ENCODE measurements at regions not wholly inside any gene's neighbourhood (a gene's known extent, or its start where the extent isn't known, plus 50 kb on each side); places are given as distances from the start of the nearest gene placed in this dataset.

DNA sequence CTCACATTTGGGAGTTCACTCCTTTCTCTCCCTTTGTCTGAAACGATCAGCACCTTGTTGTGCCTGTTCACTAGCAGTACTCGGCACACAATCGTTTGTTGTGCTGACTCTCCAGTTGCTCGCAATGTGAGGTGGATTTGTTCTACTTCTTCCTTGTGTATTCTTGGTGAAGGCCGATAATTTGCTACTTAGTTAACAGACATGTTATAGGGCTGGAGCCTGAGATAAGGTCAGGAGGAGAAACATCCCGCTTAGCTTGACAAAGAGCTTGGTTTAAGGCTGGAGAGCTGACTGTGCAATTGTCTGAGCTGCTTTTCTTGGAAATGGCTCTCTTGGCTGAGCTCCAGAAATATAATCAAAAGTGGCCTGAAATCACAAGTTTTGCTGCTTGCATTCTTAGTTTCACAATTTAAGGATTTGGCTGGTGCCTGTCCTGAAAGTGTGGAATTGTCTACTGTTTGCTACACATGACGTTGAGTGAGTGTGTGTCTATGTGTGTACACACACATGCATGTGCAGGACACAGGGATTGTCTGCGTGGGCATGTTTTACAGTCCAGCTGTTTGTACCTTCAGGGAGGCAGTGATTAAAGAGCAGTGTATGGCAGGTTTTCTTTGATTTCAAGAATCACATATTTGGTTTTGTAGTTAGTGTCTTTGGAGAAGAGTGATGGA lies 77.7 kb downstream of the ARF6 start:
- intact Hi-C loops (cut with micrococcal nuclease): loop anchor here (1.0 to 10.0 kb wide), 7 partner anchors 24 to 106 kb away; partner anchors contain the start of gene ARF6

DNA sequence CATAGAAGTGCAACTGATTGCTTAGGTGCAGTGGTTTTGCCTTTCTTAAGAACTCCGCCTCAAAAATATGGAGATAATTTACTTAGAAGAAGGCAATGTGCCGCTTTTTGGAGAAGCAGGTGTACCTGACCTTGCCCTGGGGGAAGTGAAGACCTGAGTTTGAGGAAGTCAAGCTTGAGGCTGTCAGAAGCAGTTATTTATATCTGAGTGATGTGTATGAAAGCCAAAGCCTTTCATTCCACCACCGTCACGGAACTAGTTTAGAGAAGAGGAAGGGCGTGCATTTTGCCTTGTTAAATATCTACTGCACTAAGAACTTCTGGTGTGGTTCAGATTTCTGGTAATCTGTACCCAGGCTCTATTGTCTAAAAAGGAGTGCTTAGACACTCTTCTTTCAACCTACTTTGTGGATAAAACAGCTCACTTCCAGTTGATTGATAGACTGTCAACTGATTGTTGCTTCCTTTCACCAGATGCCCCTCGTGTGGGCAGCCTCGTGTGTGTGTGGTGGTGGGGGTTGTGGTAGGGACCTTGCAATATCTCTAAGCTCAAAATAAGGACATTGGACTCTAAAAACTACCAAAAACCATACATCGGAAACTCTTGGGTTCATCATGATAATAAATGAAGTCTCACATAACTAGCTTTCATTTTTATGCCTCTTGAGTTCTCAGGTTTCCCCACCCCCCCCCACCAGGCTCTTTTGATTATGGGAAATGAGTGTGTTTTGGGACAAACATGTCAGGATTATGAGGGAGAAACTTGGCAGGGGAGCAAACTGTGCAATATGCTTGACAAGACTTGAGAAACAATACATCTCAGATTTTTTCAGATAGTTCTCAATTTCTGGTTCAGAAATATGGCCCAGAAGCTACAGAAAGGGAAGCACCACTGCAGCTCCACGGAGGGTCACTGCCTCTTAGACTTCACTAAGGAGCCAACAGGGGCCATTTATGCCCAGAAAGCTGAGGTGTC lies 78.6 kb downstream of the ARF6 start:
- intact Hi-C loops (cut with micrococcal nuclease): loop anchor here (1.0 to 10.0 kb wide), 7 partner anchors 25 to 107 kb away; partner anchors contain the start of gene ARF6

DNA sequence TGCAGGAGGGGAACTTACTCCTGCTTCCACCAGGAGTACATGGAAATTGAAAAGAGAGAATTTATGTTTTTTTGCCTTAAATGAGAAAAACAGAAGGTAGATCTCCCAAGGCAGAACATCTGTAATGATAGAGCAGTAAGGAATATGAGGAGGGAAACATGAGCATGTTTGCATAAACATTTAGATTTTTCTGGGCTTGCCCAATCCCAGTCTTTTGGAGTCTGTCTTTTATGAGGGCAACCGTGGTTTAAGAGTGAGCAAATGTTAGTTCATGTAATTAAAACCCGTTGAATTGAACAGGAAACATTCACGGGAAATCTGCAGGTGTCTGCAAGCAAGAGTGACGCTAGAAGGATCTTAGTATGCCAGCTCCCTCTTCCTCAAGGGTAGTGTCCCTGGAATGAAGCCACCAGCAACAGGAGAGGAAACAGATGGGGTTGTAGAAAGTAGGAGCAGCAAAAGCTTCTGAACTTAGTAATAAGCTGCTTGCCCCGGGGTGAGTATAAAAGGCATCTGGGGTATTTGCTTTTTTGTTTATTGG lies 79.3 kb downstream of the ARF6 start:
- intact Hi-C loops (cut with micrococcal nuclease): loop anchor here (5.0 to 10.0 kb wide), 2 partner anchors 40 to 107 kb away; no protein-coding TSS in a partner anchor

DNA sequence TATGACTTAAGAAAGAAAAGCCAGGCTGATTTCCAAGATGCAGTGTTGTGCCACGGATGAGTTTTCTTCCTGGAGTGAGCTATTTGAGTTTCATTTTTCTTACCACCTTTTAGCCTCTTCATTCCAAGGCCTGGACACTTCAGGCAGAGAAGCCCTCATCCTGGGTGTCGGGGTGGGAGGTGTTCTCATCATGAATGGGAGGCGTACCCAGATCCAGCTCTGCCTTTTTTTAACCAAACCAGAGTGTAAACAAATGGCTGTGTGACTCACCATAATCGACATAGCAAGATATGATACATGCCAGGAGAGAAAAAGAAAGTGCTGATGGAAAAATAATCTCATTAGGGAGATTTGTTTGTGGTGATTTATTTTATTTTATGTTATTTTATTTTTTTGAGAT lies 79.9 kb downstream of the ARF6 start:
- intact Hi-C loops (cut with micrococcal nuclease): loop anchor here (5.0 to 10.0 kb wide), 2 partner anchors 41 to 108 kb away; no protein-coding TSS in a partner anchor

DNA sequence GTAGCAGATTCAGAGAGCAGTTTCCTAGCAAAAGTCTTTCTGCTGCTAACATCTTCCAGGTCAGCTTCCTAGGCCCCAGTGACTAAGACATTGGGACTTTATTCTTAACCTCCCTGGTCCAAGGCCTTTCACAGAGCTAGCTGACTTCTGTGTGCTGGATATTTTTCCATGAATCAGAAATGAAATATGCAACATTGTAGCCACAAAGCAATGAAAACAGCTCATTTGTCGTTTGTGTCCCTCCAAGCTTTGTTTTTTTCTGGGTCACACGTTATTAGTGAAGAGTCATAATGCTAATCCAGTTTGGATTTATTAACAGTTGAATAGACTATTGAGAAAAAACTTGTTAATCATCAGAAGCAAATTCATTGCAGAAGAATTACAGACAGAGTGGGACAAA lies 82.4 kb downstream of the ARF6 start:
- intact Hi-C loops (cut with micrococcal nuclease): loop anchor here (10.0 kb wide), 1 partner anchor 110 kb away; no protein-coding TSS in a partner anchor

DNA sequence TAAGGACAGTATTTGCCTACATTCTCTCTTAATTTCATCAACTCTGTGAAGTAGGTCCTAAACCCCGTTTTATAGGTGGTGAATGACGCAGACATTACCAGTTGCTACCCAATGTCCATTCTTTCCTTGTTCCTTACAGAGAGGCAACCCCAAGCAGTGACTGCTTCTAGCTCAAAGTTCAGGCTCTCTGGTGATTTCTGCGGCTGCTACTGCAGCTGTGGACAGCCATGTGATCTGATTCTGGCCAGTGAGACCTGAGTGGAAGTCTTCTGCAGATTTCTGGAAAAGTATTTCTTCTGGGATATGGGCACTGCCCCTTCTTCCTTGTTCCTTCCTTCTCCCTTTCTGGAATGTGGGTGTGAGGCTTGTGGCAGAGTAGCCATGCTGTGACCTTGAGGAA lies 82.9 kb downstream of the ARF6 start:
- intact Hi-C loops (cut with micrococcal nuclease): loop anchor here (10.0 kb wide), 1 partner anchor 111 kb away; no protein-coding TSS in a partner anchor

- intact Hi-C loops (cut with micrococcal nuclease): loop anchor here (10.0 kb wide), 1 partner anchor 112 kb away; no protein-coding TSS in a partner anchor
Observed at GRCh38 chr14:49977126-49977841, 84.4 kb downstream of the ARF6 start.

DNA sequence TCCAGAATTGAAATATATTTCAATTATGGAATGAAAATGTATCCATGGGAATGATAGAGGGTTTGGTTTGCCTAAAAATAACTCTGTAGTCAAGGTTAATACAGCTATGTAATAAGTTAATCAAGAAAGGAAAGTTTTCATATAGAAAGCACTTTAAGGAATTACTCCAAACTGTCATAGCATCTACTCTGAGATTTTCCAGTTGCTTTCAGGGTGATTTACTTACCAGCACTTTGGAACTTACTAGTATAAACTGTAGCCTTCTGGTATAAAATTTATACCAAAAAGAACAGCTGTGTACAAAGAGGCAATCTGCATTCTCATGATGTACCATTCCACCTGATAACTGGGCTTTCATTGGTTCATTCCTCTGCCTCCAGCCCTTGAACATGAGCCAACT lies 87.1 kb downstream of the ARF6 start:
- intact Hi-C loops (cut with micrococcal nuclease): no loop called here

DNA sequence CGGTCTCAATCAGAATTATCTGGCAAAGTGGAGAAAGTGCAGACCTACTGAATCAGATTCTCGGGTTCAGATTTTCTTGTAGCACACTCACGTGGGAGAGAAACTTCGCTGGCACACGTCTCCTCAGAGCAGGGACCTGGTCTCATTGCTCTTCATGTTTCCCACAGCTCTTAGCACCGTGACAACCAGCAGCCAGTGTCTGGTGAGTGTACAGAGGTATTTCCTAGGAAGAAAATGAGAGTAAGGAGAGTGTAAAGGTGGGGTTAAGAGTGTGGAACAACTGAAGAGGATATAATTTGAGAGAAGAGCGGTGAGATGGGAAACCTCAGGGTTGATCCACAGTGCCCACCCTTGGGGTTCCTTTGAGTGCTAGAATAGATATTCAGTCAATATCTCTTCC lies 89.2 kb downstream of the ARF6 start:
- intact Hi-C loops (cut with micrococcal nuclease): no loop called here

DNA sequence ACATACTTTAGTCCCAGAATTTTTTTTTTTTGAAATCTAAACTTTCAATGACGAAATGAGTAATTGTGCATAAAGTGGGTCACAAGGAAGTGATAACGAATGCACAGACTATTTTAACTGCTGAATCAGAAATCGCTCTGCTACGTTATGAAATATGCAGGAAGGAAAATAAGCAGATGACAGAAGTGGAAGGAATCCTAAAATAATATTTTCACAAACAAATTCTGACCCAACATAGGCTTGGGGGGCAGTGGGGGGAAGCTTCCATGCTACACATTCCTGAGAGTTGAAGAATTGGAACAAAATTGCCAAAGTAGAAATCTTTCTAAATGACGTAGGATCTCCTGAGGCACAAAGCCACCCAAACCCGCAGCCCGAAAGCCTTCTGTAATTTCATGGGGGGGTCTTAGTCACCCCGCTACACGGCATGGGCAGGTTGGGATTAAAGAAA lies 89.6 kb downstream of the ARF6 start:
- intact Hi-C loops (cut with micrococcal nuclease): no loop called here

DNA sequence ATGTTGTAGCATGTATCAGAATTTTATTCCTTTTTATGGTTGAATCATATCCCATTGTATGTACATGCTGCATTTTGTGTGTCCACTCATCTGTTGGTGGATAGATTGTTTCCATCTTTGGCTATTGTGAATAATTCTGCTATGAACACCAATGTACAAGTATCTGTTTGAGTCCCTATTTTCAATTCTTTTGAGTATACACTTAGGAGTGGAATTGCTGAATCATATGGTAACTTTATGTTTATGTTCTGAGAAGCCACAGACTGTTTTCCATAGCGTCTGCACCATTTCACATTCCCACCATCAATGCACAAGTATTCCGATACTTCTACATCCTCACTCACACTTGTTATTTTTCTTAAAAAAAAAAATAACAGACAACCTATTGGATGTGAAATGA lies 91.5 kb downstream of the ARF6 start:
- intact Hi-C loops (cut with micrococcal nuclease): no loop called here

- intact Hi-C loops (cut with micrococcal nuclease): no loop called here
Observed at GRCh38 chr14:49986343-49987014, 93.6 kb downstream of the ARF6 start.

GRCh38 chr14:49988080-49988990 lies 95.5 kb downstream of the ARF6 start:
- intact Hi-C loops (cut with micrococcal nuclease): no loop called here

DNA sequence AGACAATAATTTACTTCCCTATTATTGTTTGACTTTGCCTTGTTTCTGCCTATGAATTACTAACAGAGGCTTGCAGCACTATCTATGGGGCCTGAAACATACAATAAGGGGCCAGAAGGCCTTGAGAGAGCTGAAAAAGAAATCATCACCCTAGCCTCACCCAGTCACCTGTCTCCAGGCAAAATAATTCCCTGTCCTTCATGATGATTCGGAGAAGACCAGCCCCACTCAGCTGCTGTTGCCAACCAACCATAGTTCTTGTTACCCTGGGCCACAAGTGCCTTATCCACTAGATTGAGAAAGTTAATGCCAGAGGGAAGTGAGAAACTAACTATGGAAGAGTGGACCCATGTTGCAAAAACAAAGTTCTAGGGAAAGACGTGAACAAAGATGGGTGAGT lies 97.1 kb downstream of the ARF6 start:
- intact Hi-C loops (cut with micrococcal nuclease): no loop called here

DNA sequence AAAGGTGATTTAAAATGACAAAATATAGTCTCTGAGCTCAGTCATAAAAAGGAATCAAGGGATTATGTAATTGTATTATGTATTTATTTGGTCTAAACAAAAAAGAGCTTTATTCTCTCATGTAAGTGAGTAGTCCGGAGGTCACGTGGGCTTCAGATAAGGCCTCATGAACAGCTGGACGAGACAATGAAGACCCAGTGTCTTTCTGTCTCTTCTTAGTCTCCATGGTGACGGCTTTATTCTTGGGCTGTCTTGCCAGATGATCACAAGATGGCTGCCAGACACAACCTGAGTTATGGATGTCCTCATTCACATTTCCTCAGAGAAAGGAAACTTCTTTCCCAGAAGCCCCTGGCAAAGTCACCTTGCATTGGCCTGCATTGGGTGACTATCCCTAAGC lies 98.6 kb downstream of the ARF6 start:
- intact Hi-C loops (cut with micrococcal nuclease): no loop called here

GRCh38 chr14:49992036-49992435 lies 99.2 kb downstream of the ARF6 start:
- intact Hi-C loops (cut with micrococcal nuclease): no loop called here

DNA sequence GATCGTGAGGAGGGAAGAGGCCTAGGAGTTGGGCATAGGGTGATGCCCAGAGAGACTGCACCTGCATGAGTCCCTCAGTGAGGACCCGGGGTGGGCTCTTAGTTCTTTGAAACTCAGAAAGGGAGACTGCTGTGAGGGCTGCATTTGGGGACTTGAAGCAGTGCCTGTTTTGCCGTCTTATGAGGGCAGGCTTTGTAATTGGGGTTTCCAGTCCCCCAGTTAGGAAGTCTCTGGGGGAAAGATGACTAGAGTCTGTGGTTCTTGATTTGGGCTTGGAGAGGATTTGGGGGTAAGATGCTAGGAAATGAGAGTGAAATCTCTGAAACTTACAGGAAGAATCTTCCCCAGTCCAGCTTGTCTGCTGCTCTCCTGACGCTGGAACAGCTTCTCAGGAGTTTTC lies 99.6 kb downstream of the ARF6 start:
- intact Hi-C loops (cut with micrococcal nuclease): no loop called here

- intact Hi-C loops (cut with micrococcal nuclease): no loop called here
Observed at GRCh38 chr14:49992901-49993339, 100.0 kb downstream of the ARF6 start.

GRCh38 chr14:49993565-49993964 lies 100.7 kb downstream of the ARF6 start:
- intact Hi-C loops (cut with micrococcal nuclease): no loop called here

All from T-helper 2 cell treated with Interferon-gamma antibody and Interleukin-4, amounts not matched to agents 100 ng/mL and 5 ng/mL, for 36 hours (primary cell).